KMS-11 (cell line): ENCODE measurements at regions not wholly inside any gene's neighbourhood (a gene's known extent, or its start where the extent isn't known, plus 50 kb on each side); places are given as distances from the start of the nearest gene placed in this dataset.

Source experiments
- H2AFZ ChIP-seq: fragments of 200-600 bp; sonication (generic); 2 replicates; pipeline ENCODE4 v1.6.1; 2016; ENCODE audit warnings: antibody characterized with exemption, mixed run types, low read depth
- H3K27ac ChIP-seq: fragments of 200-600 bp; sonication (generic); 2 replicates; pipeline ENCODE4 v1.6.1; 2016; ENCODE audit warnings: mild to moderate bottlenecking, mixed run types
- H3K27me3 ChIP-seq: fragments of 200-600 bp; sonication (generic); 2 replicates; pipeline ENCODE4 v1.6.1; 2017; ENCODE audit warnings: mild to moderate bottlenecking, low read depth, mixed run types, moderate library complexity; ENCODE audit not compliant: insufficient read depth
- H3K36me3 ChIP-seq: fragments of 200-600 bp; sonication (generic); 2 replicates; pipeline ENCODE4 v1.6.1; 2017; ENCODE audit warnings: mild to moderate bottlenecking, mixed run types; ENCODE audit not compliant: insufficient read depth
- H3K4me1 ChIP-seq: fragments of 200-600 bp; sonication (generic); 2 replicates; pipeline ENCODE4 v1.6.1; 2016; ENCODE audit warnings: mild to moderate bottlenecking, low read depth, mixed run types; ENCODE audit not compliant: poor library complexity, severe bottlenecking
- H3K4me2 ChIP-seq: fragments of 200-600 bp; sonication (generic); 2 replicates; pipeline ENCODE4 v1.7.0; 2016; ENCODE audit warnings: mild to moderate bottlenecking, mixed run types
- H3K4me3 ChIP-seq: fragments of 200-600 bp; sonication (generic); IDR thresholded peaks from 2 replicates; pipeline ENCODE4 v1.6.1; 2017; ENCODE audit warnings: low read depth, low read length, mixed read lengths; ENCODE audit not compliant: insufficient read depth
- H3K79me2 ChIP-seq: fragments of 200-600 bp; sonication (generic); 2 replicates; pipeline ENCODE4 v1.6.1; 2016; ENCODE audit warnings: low read depth, mixed run types; ENCODE audit not compliant: insufficient read depth
- H3K9ac ChIP-seq: fragments of 200-600 bp; sonication (generic); 2 replicates; pipeline ENCODE4 v1.6.1; 2016; ENCODE audit warnings: mild to moderate bottlenecking, mixed run types
- H4K20me1 ChIP-seq: fragments of 200-600 bp; sonication (generic); 2 replicates; pipeline ENCODE4 v1.6.1; 2016; ENCODE audit warnings: mild to moderate bottlenecking, mixed run types; ENCODE audit not compliant: insufficient read depth
- TF ChIP-seq, protein P1 (sequence below): fragments of 200-600 bp; sonication (generic); conservative IDR thresholded peaks from 2 replicates; pipeline ENCODE4 v1.6.1; 2017; ENCODE audit warnings: low read depth, mild to moderate bottlenecking, antibody characterized with exemption, low read length, moderate library complexity, mixed read lengths

DNA sequence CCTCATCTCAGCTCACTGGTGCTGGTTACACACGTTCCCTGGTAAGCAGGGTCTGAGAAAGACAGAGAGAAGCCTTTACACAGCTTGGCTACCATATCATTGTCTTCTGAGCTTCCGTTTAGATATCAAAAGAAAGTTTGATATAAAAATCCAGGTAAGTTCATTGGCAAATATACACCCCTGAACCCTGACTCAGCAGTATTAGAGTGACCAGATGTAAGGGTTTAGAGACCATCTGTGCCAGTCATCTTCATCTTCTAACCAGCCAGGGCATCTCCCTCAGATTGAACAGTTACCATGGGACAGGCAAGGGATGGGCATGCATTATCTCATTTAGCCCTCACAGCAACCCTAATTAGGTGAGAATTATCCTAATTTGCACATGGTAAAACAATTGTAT, 232.1 kb downstream of the MED10 start:
- H3K79me2 ChIP-seq, result no peaks in the 10 kb centered on the region
- H3K36me3 ChIP-seq, result no peaks in the 10 kb centered on the region
- no peak overlapping the region for H3K27ac ChIP-seq
- H3K4me1 ChIP-seq, result no peaks in the 10 kb centered on the region
- H3K4me3 ChIP-seq, result no peak overlapping the region
- no peak overlapping the region for H3K4me2 ChIP-seq
- TF ChIP-seq, protein P1, sequence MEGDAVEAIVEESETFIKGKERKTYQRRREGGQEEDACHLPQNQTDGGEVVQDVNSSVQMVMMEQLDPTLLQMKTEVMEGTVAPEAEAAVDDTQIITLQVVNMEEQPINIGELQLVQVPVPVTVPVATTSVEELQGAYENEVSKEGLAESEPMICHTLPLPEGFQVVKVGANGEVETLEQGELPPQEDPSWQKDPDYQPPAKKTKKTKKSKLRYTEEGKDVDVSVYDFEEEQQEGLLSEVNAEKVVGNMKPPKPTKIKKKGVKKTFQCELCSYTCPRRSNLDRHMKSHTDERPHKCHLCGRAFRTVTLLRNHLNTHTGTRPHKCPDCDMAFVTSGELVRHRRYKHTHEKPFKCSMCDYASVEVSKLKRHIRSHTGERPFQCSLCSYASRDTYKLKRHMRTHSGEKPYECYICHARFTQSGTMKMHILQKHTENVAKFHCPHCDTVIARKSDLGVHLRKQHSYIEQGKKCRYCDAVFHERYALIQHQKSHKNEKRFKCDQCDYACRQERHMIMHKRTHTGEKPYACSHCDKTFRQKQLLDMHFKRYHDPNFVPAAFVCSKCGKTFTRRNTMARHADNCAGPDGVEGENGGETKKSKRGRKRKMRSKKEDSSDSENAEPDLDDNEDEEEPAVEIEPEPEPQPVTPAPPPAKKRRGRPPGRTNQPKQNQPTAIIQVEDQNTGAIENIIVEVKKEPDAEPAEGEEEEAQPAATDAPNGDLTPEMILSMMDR, result no peak
- no peak overlapping the region for H2AFZ ChIP-seq
- no peaks in the 10 kb centered on the region for H3K27me3 ChIP-seq
- H3K9ac ChIP-seq, result no peak overlapping the region
- H4K20me1 ChIP-seq, result no peaks in the 10 kb centered on the region

DNA sequence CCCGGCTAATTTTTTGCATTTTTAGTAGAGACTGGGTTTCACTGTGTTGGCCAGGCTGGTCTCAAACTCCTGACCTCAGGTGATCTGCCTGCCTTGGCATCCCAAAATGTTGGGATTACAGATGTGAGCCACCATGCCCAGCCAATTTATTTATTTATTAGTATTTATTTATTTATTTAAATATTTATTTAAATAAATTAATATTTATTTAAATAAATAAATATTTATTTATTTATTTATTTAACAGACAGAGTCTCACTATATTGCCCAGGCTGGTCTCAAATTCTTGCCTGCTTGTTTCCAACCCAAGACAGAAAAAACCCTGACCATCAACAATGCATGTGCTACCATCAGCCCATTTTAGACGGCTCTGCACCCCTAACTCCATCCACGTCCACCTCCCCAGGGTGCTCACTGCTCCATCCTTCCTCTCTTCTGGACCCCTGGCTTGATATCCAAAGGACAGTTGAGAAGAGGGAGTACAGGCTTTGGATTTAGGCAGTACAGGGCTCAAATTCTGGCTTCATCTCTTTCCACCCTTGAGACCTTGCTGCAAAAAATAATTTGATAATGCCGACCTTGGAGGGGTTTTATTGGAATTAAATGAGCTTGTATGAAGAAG, 232.6 kb downstream of the MED10 start:
- Histone ChIP-seq H3K27ac (no peak overlapping the region), H3K36me3 (no peaks in the 10 kb centered on the region), H4K20me1 (no peaks in the 10 kb centered on the region), H3K4me1 (no peaks in the 10 kb centered on the region), H3K79me2 (no peaks in the 10 kb centered on the region), H3K4me3 (no peak overlapping the region), H3K9ac (no peak overlapping the region), H2AFZ (no peak overlapping the region), H3K27me3 (no peaks in the 10 kb centered on the region), H3K4me2 (no peak overlapping the region)
- TF ChIP-seq, protein P1, result no peak

- no peak overlapping the region for H3K27ac ChIP-seq
- H2AFZ ChIP-seq, result no peak overlapping the region
- H3K4me1 ChIP-seq, result no peaks in the 10 kb centered on the region
- H3K9ac ChIP-seq, result no peak overlapping the region
- H4K20me1 ChIP-seq, result no peaks in the 10 kb centered on the region
- H3K36me3 ChIP-seq, result no peaks in the 10 kb centered on the region
- H3K4me3 ChIP-seq, result no peak overlapping the region
- no peaks in the 10 kb centered on the region for H3K79me2 ChIP-seq
- TF ChIP-seq, protein P1, result no peak
- no peak overlapping the region for H3K4me2 ChIP-seq
- no peaks in the 10 kb centered on the region for H3K27me3 ChIP-seq
Measured at GRCh38 chr5:6143523-6143922, 234.8 kb downstream of the MED10 start.

GRCh38 chr5:6142353-6142752, 236.0 kb downstream of the MED10 start:
- TF ChIP-seq, protein P1, result no peak
- H4K20me1 ChIP-seq, result no peaks in the 10 kb centered on the region
- H3K79me2 ChIP-seq, result no peaks in the 10 kb centered on the region
- H2AFZ ChIP-seq, result no peak overlapping the region
- H3K27me3 ChIP-seq, result no peaks in the 10 kb centered on the region
- H3K4me3 ChIP-seq, result no peak overlapping the region
- peaks cover 2% of the 10 kb centered on the region for H3K4me1 ChIP-seq
- no peak overlapping the region for H3K9ac ChIP-seq
- no peaks in the 10 kb centered on the region for H3K36me3 ChIP-seq
- H3K27ac ChIP-seq, result no peak overlapping the region
- H3K4me2 ChIP-seq, result no peak overlapping the region
